Ovary (tissue), 7 donors: ENCODE measurements at regions not wholly inside any gene's neighbourhood (a gene's known extent, or its start where the extent isn't known, plus 50 kb on each side); places are given as distances from the start of the nearest gene placed in this dataset.

Experiments used
- DNase-seq, 5 donors: peaks; one replicate each; pipeline ENCODE4 v3.0.0-alpha.2; 2019 to 2020
- H3K27ac ChIP-seq, 2 donors: fragments of 200-600 bp; one replicate each; pipeline versions ENCODE4 v1.5.1 to v1.8.0; 2019 to 2022
- H3K27me3 ChIP-seq: fragments of 200-600 bp; one replicate; pipeline ENCODE4 v1.8.0; 2022
- H3K36me3 ChIP-seq: fragments of 200-600 bp; sonication (generic); one replicate; pipeline ENCODE4 v1.5.1; 2019
- H3K4me1 ChIP-seq: one replicate; pipeline ENCODE4 v1.8.1; 2013; ENCODE audit warnings: mild to moderate bottlenecking, moderate library complexity; ENCODE audit not compliant: insufficient read depth
- H3K4me3 ChIP-seq: fragments of 200-600 bp; sonication (generic); one replicate; pipeline ENCODE4 v1.5.1; 2017
- H3K9me3 ChIP-seq, 2 donors: fragments of 200-600 bp in 1 of 2; sonication (generic) in 1 of 2; one replicate each; pipeline versions ENCODE4 v1.5.1 to v1.8.1; 2013 to 2019; ENCODE audit warnings: mild to moderate bottlenecking in 1 of 2, moderate library complexity in 1 of 2
- CTCF ChIP-seq, 3 donors: fragments of 450-650 bp in 2 of 3; fragments of 200-600 bp in 1 of 3; IDR thresholded peaks; one replicate each; pipeline versions ENCODE4 v1.5.1 to v1.8.0; 2016 to 2022; ENCODE audit warnings: antibody characterized with exemption in 3 of 3, mild to moderate bottlenecking in 1 of 3
- EP300 ChIP-seq: sonication (generic); formaldehyde crosslinking; IDR thresholded peaks from one replicate; pipeline ENCODE4 v1.6.1; 2017; ENCODE audit warnings: antibody characterized with exemption
- POLR2A ChIP-seq: fragments of 450-650 bp; IDR thresholded peaks from one replicate; pipeline ENCODE4 v1.6.1; 2017; ENCODE audit warnings: antibody characterized with exemption, mild to moderate bottlenecking, moderate library complexity
- WGBS, 3 donors: extraction: QIAGEN DNeasy Blood & Tissue Kit in 1 of 3; methylation state at CpG; one replicate each; pipeline versions ENCODE4 v1.1.5 to v1.1.7; 2013 to 2017; 5-methylcytosine and 5-hydroxymethylcytosine counted together
- intact Hi-C, 4 donors: fragments of 100-400 bp; cut with DNase I; formaldehyde crosslinking; loops; one replicate each; pipeline versions ENCODE4 v1.11.0 to v1.15.1; 2022 to 2023
- donor health status: DM: no; HTN: no; CAD: no; lungs with moderate emphysema.
- donor health status: DM: no; HTN: no; CAD: no.
- donor health status: Bipolar disorder and iron deficiency.
- donor health status: DM: no; HTN: no; CAD: no.
- donor health status: DM: yes; HTN: yes; CAD: no.

DNA sequence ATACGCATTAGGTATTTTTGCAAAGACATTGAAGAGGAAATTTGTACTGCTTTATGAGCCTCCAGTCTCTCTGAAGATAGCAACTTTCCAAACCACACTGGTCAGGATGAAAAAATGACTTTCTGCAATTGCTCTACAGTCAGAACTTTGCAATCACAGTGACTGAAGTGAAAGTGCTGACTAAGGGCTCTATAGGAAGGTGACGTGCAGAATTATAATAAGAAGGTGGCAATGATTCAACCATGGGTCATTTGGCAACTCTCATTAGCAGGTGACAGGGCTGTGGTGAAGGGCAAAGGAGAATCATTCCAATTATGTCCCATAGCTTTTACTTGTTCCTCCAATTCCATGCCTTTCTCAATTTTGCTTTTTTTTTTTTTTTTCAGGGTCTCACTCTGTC lies 311.0 kb downstream of the ANKRD30A start:
- H3K9me3 ChIP-seq, result no peaks in the 10 kb centered on the region
- 63 to 79% (median 70%) methylated on average over 2 of the region's 2 CpGs for WGBS, 3 donors
- H3K27ac ChIP-seq, result no peak overlapping the region
- H3K27me3 ChIP-seq, result no peaks in the 10 kb centered on the region
- intact Hi-C loops, result no loop called here
- no peak overlapping the region for H3K4me3 ChIP-seq
- H3K4me1 ChIP-seq, result no peaks in the 10 kb centered on the region
- no peaks in the 10 kb centered on the region for H3K36me3 ChIP-seq
- no peak for DNase-seq
- TF ChIP-seq POLR2A, result no peak
- TF ChIP-seq EP300, result no peak
- TF ChIP-seq CTCF (IDR thresholded peaks at IDR 0.05), result no peak

DNA sequence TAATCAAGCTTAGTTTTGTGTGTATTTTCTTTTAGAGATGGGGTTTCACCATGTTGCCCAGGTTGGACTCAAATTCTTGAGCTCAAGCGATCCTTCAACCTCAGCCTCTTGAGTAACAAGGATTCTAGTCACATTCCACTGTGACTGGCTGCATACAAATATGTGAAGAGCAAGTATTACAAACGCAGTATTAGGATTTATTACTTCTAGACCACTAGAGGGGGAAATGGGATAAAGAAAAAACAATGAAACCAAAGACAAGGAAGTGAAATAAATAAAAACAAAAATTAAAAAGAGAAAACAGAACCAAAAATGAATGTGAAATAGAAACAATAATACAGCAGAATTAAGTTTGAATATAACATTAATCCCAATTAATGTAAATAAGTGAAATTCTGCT lies 308.7 kb downstream of the ANKRD30A start:
- no peak overlapping the region for H3K4me3 ChIP-seq
- H3K4me1 ChIP-seq, result no peaks in the 10 kb centered on the region
- H3K36me3 ChIP-seq, result no peaks in the 10 kb centered on the region
- H3K27me3 ChIP-seq, result no peaks in the 10 kb centered on the region
- no peak for TF ChIP-seq POLR2A
- no peak for TF ChIP-seq EP300
- TF ChIP-seq CTCF (IDR thresholded peaks at IDR 0.05), result no peak
- no peak overlapping the region for H3K27ac ChIP-seq
- DNase-seq, result no peak
- intact Hi-C loops, result no loop called here
- H3K9me3 ChIP-seq, result no peaks in the 10 kb centered on the region
- WGBS, 3 donors, result 36 to 53% (median 50%) methylated on average over 2 of the region's 2 CpGs
